ENCODE measurements at regions not wholly inside any gene's neighbourhood (a gene's known extent, or its start where the extent isn't known, plus 50 kb on each side); places are given as distances from the start of the nearest gene placed in this dataset.

- DNase-seq (ENCODE audit: low spot score in 2 of 2) = no peak
- intact Hi-C loops (cut with DNase I; ENCODE audit: low total_unique reads) = no loop called here
- 89 to 99% methylated on average over 2 of the region's 2 CpGs for WGBS, 2 donors
- H3K4me3 ChIP-seq (ENCODE audit: low read depth, poor library complexity, severe bottlenecking) = no peak overlapping the region
- TF ChIP-seq CTCF (IDR thresholded peaks at IDR 0.05) (no peak), POLR2A (IDR thresholded peaks at IDR 0.05) (no peak)
Measured at GRCh38 chr4:126233483-126233882, 918.7 kb downstream of the FAT4 start.

- DNase-seq (ENCODE audit: low spot score in 2 of 2) = no peak
- intact Hi-C loops (cut with DNase I; ENCODE audit: low total_unique reads) = no loop called here
- no peak for TF ChIP-seq CTCF (IDR thresholded peaks at IDR 0.05)
- TF ChIP-seq POLR2A (IDR thresholded peaks at IDR 0.05) = no peak
- no peak overlapping the region for H3K4me3 ChIP-seq (ENCODE audit: low read depth, poor library complexity, severe bottlenecking)
Measured at GRCh38 chr4:126238013-126238412, 923.3 kb downstream of the FAT4 start.

- WGBS, 2 donors = 52 to 60% methylated on average over 2 of the region's 2 CpGs
- H3K4me3 ChIP-seq (ENCODE audit: low read depth, poor library complexity, severe bottlenecking) = no peak overlapping the region
- TF ChIP-seq CTCF (IDR thresholded peaks at IDR 0.05) (no peak), POLR2A (IDR thresholded peaks at IDR 0.05) (no peak)
- intact Hi-C loops (cut with DNase I; ENCODE audit: low total_unique reads) = no loop called here
- DNase-seq (ENCODE audit: low spot score in 2 of 2) = no peak
Measured at GRCh38 chr4:126241634-126242033, 926.9 kb downstream of the FAT4 start.

DNA sequence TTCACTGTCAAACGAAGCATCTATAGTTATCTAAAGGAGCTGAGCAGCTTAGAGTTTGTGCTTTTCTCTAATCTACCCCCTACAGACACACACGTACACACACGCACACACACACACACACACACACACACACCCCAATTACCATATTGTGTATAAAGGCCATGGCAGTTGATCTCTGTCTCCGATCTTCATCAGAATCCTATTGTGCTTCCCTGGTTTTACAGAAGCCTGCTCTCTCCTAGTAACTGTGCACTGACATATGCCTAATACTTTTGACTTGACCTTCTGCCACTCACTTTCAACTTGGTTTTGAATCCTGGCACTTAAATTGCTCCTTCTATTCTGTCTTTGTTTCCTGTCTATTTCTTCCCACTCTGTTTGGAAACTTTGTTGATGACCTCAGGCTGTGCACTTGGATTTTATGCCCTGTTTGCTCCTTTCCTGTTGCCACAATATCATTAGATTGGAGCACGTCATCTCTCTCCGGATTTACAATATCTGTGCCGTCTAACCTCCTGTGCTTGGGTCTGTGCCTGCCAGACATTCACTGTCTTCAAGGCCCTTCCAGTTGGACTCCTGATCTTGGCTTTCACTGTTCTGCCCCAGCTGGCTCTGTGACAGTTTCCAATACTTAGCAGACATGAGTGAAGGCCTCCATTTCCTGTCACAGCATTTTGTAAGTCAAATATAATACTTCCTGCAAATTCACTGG, 928.1 kb downstream of the FAT4 start:
- WGBS, 2 donors = 45 to 57% methylated on average over 7 of the region's 7 CpGs
- intact Hi-C loops (cut with DNase I; ENCODE audit: low total_unique reads) = no loop called here
- TF ChIP-seq CTCF (IDR thresholded peaks at IDR 0.05) (no peak), POLR2A (IDR thresholded peaks at IDR 0.05) (no peak)
- no peak overlapping the region for H3K4me3 ChIP-seq (ENCODE audit: low read depth, poor library complexity, severe bottlenecking)
- peak; percentile 13 to 56 for DNase-seq (ENCODE audit: low spot score in 2 of 2)

- no peak for TF ChIP-seq POLR2A (IDR thresholded peaks at IDR 0.05)
- TF ChIP-seq CTCF (IDR thresholded peaks at IDR 0.05) = no peak
- DNase-seq (ENCODE audit: low spot score in 2 of 2) = no peak
- intact Hi-C loops (cut with DNase I; ENCODE audit: low total_unique reads) = no loop called here
- WGBS, 2 donors = 89 to 90% methylated on average over 3 of the region's 3 CpGs
- H3K4me3 ChIP-seq (ENCODE audit: low read depth, poor library complexity, severe bottlenecking) = no peak overlapping the region
Measured at GRCh38 chr4:126247409-126247808, 932.7 kb downstream of the FAT4 start.

DNA sequence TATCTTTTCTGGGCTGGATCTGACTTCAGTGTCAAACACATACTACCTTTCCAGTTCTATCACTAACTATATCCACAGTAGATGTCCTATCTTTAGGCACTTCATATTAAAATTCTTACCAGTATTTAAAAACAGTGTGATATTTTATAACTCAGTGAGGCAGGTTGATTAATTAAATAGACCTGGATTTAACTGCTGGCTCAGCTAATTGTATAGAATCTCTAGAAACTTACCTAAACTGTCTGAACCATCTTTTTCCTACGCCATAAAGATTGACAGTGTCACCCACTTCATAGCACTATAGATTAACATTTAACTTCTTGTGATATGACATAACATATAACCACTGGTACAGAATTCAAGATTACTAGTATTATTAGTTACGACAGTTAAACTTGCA, 935.3 kb downstream of the FAT4 start:
- no peak for TF ChIP-seq POLR2A (IDR thresholded peaks at IDR 0.05)
- TF ChIP-seq CTCF (IDR thresholded peaks at IDR 0.05) = no peak
- 94% methylated on average over 2 of the region's 2 CpGs for WGBS, 2 donors
- DNase-seq (ENCODE audit: low spot score in 2 of 2) = no peak
- intact Hi-C loops (cut with DNase I; ENCODE audit: low total_unique reads) = no loop called here
- no peak overlapping the region for H3K4me3 ChIP-seq (ENCODE audit: low read depth, poor library complexity, severe bottlenecking)

All from lower leg skin (tissue), 4 donors.